NCI-H187 treated with DMSO at 0.1 percent for 48 hours (cell line): ENCODE measurements at regions not wholly inside any gene's neighbourhood (a gene's known extent, or its start where the extent isn't known, plus 50 kb on each side); places are given as distances from the start of the nearest gene placed in this dataset.

Experiments used
- DNase-seq: peaks from one replicate; lab custom pipeline; 2025; lab: John Stamatoyannopoulos, UW

DNA sequence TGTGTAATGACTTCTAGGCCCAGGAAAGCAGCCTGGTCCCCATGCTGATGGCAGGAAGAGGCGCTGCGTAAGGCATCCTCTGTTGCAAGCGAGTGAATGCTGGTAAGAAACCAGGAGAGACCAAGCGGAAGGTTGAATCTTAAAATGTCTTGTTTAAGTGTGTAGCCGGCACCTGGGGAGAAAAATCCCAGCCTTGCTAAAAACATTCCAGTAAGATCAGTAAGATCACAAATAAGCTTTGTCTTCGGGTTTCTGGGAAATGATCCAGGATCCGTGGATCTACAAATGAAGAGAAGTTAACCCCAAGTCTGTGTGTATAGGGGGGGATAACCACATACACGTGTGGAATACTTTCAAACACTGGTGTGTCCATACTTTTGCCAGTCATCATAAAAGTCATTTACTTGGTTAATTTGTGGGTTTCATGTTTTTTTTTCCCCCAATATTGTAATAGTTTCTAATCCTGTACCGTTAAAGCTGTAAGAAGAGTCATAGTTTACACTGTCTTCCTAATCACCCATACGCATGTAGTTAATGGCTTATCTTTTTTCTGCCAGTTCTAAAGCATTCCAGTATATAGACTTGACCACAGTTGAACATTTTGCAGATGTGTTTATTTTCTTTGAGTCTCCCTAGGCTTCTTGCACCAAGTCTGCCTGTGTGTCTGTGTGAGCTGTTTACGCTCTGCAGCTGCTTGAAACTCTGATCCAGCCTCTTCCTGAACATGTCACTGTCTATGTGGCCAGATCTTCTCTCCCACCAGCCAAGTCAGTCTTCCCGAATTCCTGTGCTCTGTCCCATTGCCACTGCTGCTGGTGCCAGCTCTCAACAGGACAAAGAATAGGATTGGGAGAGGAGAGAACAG lies 135.9 kb upstream of the ARL4C start:
- no peak for DNase-seq

DNA sequence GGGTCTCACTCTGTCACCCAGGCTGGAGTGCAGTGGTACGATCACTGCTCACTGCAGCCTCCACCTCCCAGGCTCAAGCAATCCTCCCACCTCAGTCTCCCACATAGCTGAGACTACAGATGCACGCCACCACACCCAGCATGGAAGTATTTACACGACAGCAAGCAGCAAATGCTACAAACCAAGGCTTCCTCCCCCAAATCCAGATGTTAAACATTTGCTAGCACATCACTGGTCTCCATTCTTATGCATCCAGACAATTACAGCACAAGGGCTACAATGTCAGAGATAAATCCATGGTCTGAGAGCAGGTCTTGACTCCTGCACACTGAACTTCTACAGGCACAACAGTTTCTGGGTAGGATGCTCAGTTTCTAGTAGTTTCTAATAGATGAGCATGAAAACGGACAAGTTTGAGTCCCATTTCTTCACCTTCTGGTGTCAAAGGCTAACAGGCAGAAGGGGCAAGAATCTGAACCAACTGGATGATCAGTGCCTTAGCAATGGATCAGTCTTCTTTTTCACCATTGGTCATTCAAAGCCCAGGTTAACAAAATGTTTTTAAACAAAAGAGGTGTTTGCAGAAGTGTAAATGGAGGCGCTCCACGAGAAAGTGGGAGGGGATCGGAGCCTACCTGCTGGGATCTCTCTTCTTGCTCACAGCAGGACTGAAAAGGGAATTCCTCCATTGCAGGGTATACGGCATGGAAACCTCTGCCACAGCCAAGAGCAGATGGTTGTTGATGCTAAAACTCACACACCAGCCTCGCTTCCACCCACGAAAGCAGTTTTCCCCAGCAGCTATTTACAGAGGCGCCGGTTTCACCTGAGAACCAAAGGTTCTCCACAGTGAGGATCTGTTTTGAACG lies 135.0 kb upstream of the ARL4C start:
- DNase-seq: no peak

- no peak for DNase-seq
These were observed 133.9 kb upstream of the ARL4C start for GRCh38 chr2:234630801-234631261.

GRCh38 chr2:234629596-234629995 lies 132.7 kb upstream of the ARL4C start:
- DNase-seq: no peak

- DNase-seq: no peak
These were observed 132.1 kb upstream of the ARL4C start for GRCh38 chr2:234628953-234629352.

GRCh38 chr2:234627308-234627707 lies 130.4 kb upstream of the ARL4C start:
- no peak for DNase-seq

DNA sequence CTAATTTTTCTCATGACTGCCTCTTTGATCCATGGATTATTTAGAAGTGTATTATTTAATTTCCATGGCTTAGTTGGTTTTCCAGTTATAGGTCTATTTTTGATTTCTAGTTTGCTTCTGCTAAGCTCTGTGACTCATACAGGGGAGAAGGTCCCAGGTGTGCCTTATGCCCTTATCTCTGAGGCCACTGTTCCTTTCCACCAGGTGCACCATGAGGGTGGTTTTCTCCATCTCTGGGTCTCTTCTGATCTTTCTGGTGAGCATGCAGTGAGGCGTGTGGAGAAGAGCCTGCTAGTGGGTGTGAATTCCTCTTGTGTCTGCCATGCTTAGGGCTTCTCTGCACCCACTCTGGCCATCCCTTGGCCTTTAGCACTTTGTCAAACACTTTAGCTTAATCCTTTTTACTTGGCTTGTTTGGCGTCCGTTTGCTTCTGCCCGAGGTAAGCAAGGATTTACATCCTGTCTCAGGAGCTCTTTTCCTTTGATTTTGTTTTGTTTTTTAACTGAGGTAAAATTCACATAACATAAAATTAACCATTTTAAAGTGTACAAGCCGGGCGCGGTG lies 129.8 kb upstream of the ARL4C start:
- no peak for DNase-seq

DNA sequence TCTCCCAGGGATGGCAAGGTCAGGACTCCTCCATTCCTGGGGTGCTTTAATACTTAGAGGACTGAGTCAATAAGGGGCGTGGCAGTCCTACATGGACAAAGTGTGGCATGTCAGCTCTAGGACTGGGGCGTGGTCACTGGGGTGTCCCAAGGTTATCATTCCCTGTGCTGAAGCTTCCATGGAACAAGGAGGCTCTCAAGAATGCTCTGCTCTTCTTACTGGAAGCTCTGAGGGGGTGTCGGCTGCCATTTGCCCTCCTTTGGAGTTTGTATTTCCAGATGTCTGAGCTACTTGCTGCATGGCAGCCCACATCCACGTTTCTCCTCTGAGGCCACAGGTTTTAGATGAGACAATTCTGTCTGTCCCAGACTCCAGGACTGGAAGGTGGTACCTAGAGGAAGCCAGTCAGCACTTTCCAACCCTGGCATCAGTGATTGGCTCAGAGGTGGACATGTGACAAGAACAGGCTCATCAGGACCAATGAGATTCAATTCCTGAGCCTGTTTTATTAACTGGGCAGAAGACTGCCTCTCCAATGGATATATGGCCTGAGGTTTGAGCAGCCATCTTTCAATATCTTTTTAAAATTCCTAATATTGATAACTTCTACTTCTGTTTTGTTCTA lies 128.9 kb upstream of the ARL4C start:
- DNase-seq: no peak

DNA sequence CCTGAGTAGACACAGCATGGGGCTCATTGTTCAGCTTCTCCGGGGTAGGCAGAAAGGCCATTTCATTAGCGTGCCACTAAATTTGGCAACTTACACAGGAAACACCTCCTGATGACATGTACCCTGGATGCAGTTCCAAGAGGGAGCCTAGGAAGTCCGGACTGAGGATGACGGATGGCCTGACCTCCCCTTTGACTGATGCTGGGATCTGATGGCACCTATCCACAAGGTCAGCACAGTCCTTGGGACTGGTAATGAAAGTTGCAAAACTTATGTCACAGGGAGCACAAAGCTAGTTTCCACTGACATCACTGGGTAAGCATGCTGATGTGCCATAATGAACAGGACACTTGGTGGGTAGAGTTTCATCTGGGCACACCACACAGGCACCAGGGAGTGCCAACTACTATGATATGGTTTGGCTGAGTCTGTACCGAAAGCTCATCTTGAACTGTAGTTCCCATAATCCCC lies 126.7 kb upstream of the ARL4C start:
- DNase-seq: no peak

- no peak for DNase-seq
These were observed 124.2 kb upstream of the ARL4C start for GRCh38 chr2:234621120-234621519.

GRCh38 chr2:234620018-234620417 lies 123.1 kb upstream of the ARL4C start:
- DNase-seq: no peak

DNA sequence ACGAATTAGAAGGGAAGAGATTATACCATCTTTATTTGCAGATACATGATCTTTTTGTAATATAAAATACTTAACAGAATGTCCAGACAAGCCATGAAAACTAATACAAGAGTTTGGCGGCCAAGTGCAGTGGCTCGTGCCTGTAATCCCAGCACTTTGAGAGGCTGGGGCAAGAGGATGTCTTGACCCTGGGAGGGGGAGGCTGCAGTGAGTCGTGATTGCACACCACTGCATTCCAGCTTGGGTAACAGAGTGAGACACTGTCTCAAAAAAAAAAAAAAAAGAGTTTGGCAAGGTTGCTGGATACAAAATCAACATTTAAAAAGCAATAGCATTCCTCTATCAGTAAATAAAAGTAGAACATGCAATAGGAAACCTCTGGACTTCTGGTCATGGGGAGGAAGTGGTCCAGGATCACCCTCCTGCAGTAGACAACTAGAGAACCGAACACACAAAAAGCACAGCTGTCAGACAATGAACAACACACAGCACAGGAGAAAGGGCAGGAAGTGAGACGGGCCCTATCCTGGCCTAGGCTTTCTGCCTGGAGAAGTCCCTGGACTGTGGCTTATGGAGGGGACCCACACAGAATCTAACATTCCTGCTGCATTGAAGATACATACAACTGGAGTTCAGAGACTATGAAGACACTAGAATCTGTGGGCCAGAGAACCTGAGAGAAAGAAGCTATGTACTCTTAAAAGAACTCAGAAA lies 118.9 kb upstream of the ARL4C start:
- DNase-seq: no peak

- no peak for DNase-seq
These were observed 114.3 kb upstream of the ARL4C start for GRCh38 chr2:234611209-234611608.

GRCh38 chr2:234608946-234609345 lies 112.1 kb upstream of the ARL4C start:
- DNase-seq: no peak

DNA sequence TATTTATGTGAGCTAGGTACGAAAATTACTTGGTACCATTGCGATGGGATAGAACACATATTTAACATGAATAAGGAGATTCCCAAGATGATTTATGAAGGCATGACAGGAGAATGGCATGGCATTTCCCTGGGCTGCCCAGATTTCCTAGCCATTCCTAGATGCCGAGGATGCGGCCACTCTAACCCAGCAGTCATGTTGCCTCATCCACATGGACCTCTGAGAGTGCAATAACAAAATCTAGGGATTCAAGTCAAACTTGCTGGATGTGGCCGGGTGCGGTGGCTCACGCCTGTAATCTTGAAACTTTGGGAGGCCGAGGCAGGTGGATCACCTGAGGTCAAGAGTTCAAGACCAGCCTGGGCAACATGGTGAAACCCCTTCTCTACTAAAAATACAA lies 110.8 kb upstream of the ARL4C start:
- DNase-seq: no peak

DNA sequence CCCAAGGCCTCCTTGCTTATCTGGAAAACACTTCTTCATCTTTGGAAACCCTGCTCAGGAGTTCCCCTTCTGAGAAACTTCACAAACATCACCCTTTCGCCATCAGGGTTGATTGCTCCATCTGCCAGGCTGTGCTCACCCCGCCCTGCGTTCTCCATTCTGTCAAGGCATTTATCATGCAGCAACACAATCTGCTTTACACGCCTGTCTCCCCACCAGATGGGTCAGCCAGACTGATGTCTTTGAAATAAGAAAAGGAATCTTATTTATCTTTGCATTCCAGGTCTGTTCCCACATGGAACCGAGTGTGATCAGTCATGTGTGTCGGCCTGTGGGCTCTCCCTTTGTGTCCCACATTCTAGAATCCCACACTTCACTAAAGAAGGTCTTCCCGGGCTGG lies 110.0 kb upstream of the ARL4C start:
- DNase-seq: no peak

- DNase-seq: no peak
These were observed 106.7 kb upstream of the ARL4C start for GRCh38 chr2:234603619-234604018.

DNA sequence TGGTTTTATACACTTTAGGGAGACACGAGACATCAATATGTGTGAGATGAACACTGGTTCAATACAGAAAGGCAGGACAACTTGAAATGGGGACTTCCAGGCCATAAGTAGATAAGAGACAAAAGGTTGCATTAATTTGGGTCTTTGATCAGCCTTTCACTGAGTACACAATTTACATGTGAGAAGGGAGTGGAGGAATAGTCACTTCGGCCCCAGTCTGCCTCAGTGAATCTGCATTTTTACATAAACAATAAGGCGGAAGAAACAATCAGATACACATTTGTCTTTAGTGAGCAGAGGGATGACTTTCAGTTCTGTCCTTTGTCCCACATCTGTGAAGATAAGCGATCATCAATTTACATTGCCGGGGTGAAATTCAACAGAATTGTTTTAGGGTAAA lies 104.3 kb upstream of the ARL4C start:
- DNase-seq: no peak

DNA sequence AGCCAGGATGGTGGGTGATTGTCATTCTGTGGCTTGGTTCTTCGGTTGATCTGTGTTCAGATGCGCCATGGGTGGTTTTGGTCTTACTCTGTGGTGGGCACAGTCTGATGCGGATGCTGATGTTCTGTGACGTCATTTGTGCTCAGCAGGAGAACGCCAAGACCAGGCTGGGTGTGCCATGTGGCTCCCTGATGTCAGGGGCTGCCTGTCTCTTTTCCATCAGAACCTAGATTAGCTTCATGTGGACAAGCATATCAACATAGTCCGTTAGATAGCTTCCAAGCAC lies 100.6 kb upstream of the ARL4C start:
- DNase-seq: no peak

DNA sequence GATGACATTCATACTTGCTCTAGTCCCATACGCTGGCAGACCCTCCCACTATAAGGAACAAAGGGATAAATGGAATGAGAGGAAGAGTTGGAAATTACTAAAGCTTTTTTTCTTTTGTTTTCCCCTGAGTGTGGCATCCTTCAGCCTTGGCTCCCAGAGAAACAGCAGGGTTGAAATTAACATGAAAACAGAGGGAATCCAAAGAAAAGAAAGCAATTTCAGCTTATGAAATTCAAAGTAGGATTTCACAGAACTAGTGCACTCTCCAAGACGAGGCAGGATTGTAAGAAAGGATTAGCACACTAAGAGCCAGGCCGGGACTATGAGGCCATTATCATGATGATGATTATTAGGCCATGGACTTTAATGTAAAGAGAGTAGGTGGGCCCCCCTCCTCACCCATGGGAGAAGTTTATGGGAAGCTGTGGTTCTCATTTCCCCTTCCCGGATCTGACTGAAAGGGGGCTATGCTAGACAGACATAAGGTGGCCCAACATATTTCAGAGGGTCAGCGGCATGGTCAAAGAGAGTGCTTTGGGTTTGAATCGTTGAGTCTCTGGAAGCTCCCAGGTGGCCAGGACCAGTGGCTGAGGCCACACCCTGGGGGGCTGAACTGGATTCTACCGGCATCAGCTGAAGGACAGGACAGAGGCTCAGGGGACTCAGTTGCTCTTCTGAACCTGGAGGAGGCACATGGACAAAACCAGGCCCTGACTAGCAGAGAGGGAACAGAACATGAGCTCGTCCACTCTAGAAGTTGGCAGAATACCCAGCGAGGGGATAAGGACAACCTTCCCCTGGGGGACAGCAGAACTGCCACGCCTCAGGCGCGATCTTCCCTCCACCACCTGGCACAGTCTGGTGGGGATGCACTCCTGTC lies 100.1 kb upstream of the ARL4C start:
- no peak for DNase-seq

- DNase-seq: no peak
These were observed 98.9 kb upstream of the ARL4C start for GRCh38 chr2:234595829-234596228.
